HCT116 (cell line): ENCODE measurements at regions not wholly inside any gene's neighbourhood (a gene's known extent, or its start where the extent isn't known, plus 50 kb on each side); places are given as distances from the start of the nearest gene placed in this dataset.
A peak's percentile ranks its signal among the peaks of the same experiment; 100 is the strongest.

ENCODE experiments used
- ATAC-seq: fragments of 200-7000 bp; cut with Tn5 transposase; 2 replicates; pipeline ENCODE4 v1.9.1; 2020; ENCODE audit warnings: mild to moderate bottlenecking, moderate library complexity
- BruUV-seq: library from RNA; stranded (reverse); fragments of 400-500 nt; replicated peaks from 2 replicates; lab custom pipeline; 2021; lab: Mats Ljungman, UMichigan
- CTCF ChIA-PET: fragments of 300-600 bp; sonication (Branson Sonifier 250); formaldehyde crosslinking; loops from one replicate; lab custom pipeline; 2021; ENCODE audit warnings: antibody characterized with exemption; lab: Charles Lee
- POLR2A ChIA-PET: fragments of 300-600, 350-600 bp; sonication (Branson Sonifier 250); formaldehyde crosslinking; loops from one replicate; lab custom pipeline; 2021; ENCODE audit warnings: antibody characterized with exemption; lab: Charles Lee
- RAD21 ChIA-PET, 2 experiments: fragments of 300-600 bp; sonication (Branson Sonifier 250); formaldehyde crosslinking; loops; one replicate each; lab custom pipeline; 2023; ENCODE audit warnings: low total read pairs in 2 of 2; ENCODE audit not compliant: uncharacterized antibody in 2 of 2, unreplicated experiment in 2 of 2, low non-redundant PET in 1 of 2; lab: Charles Lee
- DNase-seq: peaks from one replicate; pipeline ENCODE4 v3.0.0-alpha.2; 2010; ENCODE audit warnings: low read depth, low spot score
- H2AFZ ChIP-seq: fragments of 200-600 bp; shearing (Covaris generic), sonication (generic); 2 replicates; pipeline ENCODE4 v1.6.1; 2017; ENCODE audit warnings: low read depth, mixed run types, mixed read lengths, antibody characterized with exemption, low read length; ENCODE audit not compliant: poor library complexity, severe bottlenecking
- H3K27ac ChIP-seq: 2 replicates; pipeline ENCODE4 v1.5.1; 2012; ENCODE audit warnings: low read depth, low read length
- H3K27me3 ChIP-seq: fragments of 200-600 bp; sonication (generic); 2 replicates; pipeline ENCODE4 v1.6.1; 2016; ENCODE audit warnings: mixed run types, low read length, mixed read lengths; ENCODE audit not compliant: insufficient read depth
- H3K36me3 ChIP-seq, 2 experiments: fragments of 200-500 bp in 1 of 2; fragments of 200-600 bp in 1 of 2; sonication (Bioruptor generic) in 1 of 2; sonication (generic) in 1 of 2; 2 replicates each; pipeline versions ENCODE4 v1.5.1 to v1.6.1; 2014 to 2016; ENCODE audit warnings: low read length in 2 of 2, inconsistent platforms in 1 of 2, mixed read lengths in 1 of 2, mixed run types in 1 of 2; ENCODE audit not compliant: insufficient read depth in 2 of 2, control insufficient read depth in 1 of 2
- H3K4me1 ChIP-seq, 2 experiments: fragments of 200-600 bp in 1 of 2; sonication (generic) in 1 of 2; 2 replicates each; pipeline versions ENCODE4 v1.5.1 to v1.6.1; 2012 to 2017; ENCODE audit warnings: low read length in 2 of 2, inconsistent platforms in 1 of 2, mild to moderate bottlenecking in 1 of 2, mixed read lengths in 1 of 2, mixed run types in 1 of 2, moderate library complexity in 1 of 2; ENCODE audit not compliant: insufficient read depth in 2 of 2, control insufficient read depth in 1 of 2
- H3K4me2 ChIP-seq: fragments of 200-600 bp; sonication (generic); 2 replicates; pipeline ENCODE4 v1.6.1; 2017; ENCODE audit warnings: mixed run types, low read length, mixed read lengths
- H3K4me3 ChIP-seq, 2 experiments: fragments of 200-600 bp in 1 of 2; sonication (generic) in 1 of 2; replicated peaks in 1 of 2; 2 replicates each; pipeline ENCODE4 v1.5.1; 2011 to 2016; ENCODE audit warnings: low read length in 2 of 2, control low read depth in 1 of 2, low read depth in 1 of 2, mild to moderate bottlenecking in 1 of 2, mixed read lengths in 1 of 2, mixed run types in 1 of 2
- H3K79me2 ChIP-seq: fragments of 200-600 bp; sonication (generic); 2 replicates; pipeline ENCODE4 v1.6.1; 2017; ENCODE audit warnings: mild to moderate bottlenecking, mixed run types, low read length, moderate library complexity, mixed read lengths; ENCODE audit not compliant: insufficient read depth
- H3K9ac ChIP-seq: fragments of 200-600 bp; sonication (generic); 2 replicates; pipeline ENCODE4 v1.6.1; 2016; ENCODE audit warnings: low read length, mixed read lengths
- H3K9me2 ChIP-seq: fragments of 200-600 bp; sonication (generic), shearing (Covaris generic); 2 replicates; pipeline ENCODE4 v1.6.1; 2017; ENCODE audit warnings: mixed run types, mild to moderate bottlenecking, moderate library complexity; ENCODE audit not compliant: insufficient read depth
- H3K9me3 ChIP-seq, 2 experiments: fragments of 200-500 bp in 1 of 2; fragments of 200-600 bp in 1 of 2; sonication (Bioruptor generic) in 1 of 2; sonication (generic) in 1 of 2; 2 replicates each; pipeline ENCODE4 v1.6.1; 2014 to 2017; ENCODE audit warnings: low read length in 2 of 2, mixed read lengths in 2 of 2, inconsistent platforms in 1 of 2, low read depth in 1 of 2, mild to moderate bottlenecking in 1 of 2, mixed run types in 1 of 2, moderate library complexity in 1 of 2; ENCODE audit not compliant: control insufficient read depth in 1 of 2, insufficient read depth in 1 of 2
- H4K20me1 ChIP-seq: fragments of 200-600 bp; sonication (generic), shearing (Covaris generic); 2 replicates; pipeline ENCODE4 v1.6.1; 2017; ENCODE audit warnings: mixed run types, mild to moderate bottlenecking, moderate library complexity; ENCODE audit not compliant: insufficient read depth
- CEBPB ChIP-seq: IDR thresholded peaks from 2 replicates; pipeline ENCODE4 v1.6.1; 2012; ENCODE audit warnings: low read depth
- CTCF ChIP-seq, 3 experiments: fragments of 200-600 bp in 1 of 3; sonication (generic) in 1 of 3; IDR thresholded peaks in 2 of 3; conservative IDR thresholded peaks in 1 of 3; 2 replicates each; pipeline ENCODE4 v1.5.1; 2012 to 2017; ENCODE audit warnings: low read depth in 2 of 3, low read length in 2 of 3, antibody characterized with exemption in 1 of 3, borderline replicate concordance in 1 of 3, control low read depth in 1 of 3, mild to moderate bottlenecking in 1 of 3, mixed read lengths in 1 of 3, mixed run types in 1 of 3, moderate library complexity in 1 of 3; ENCODE audit not compliant: insufficient read depth in 1 of 3
- FOSL1 ChIP-seq: IDR thresholded peaks from 2 replicates; pipeline ENCODE4 v1.6.1; 2012; ENCODE audit warnings: low read depth
- JUND ChIP-seq: IDR thresholded peaks from 2 replicates; pipeline ENCODE4 v1.6.1; 2012
- RAD21 ChIP-seq: IDR thresholded peaks from 2 replicates; pipeline ENCODE4 v1.6.1; 2012; ENCODE audit warnings: low read depth, mild to moderate bottlenecking
- ZBTB33 ChIP-seq: IDR thresholded peaks from 2 replicates; pipeline ENCODE4 v1.6.1; 2011; ENCODE audit warnings: mild to moderate bottlenecking, low read length, moderate library complexity; ENCODE audit not compliant: insufficient replicate concordance; ENCODE audit errors: extremely low read depth
- ZFX ChIP-seq: fragments of 450-650 bp; IDR thresholded peaks from 2 replicates; pipeline ENCODE4 v1.6.1; 2017
- intact Hi-C: fragments of 100-400 bp; cut with micrococcal nuclease; formaldehyde crosslinking; loops from 2 replicates; pipeline ENCODE4 v1.10.0; 2022

- TF ChIP-seq ZBTB33 (no peak), ZFX (no peak)
Observed at GRCh38 chr1:22379566-22379965, 72.1 kb upstream of the ZBTB40 start (continued).

GRCh38 chr1:22380024-22380785 lies 71.4 kb upstream of the ZBTB40 start:
- Histone ChIP-seq H3K79me2 (no peaks in the 10 kb centered on the region), H2AFZ (no peak overlapping the region), H3K36me3 (no peaks in the 10 kb centered on the region), H3K27me3 (no peaks in the 10 kb centered on the region), H3K27ac (no peak overlapping the region), H3K9ac (no peak overlapping the region), H3K9me3 (no peaks in the 10 kb centered on the region), H3K4me1 (peaks cover 0 to 10% of the 10 kb centered on the region in 2 experiments; a peak in 1 of 4 replicates)
- ChIA-PET RAD21 (no interaction called here), CTCF (no interaction called here)
- no TSS peak for BruUV-seq
- TF ChIP-seq CEBPB (no peak), RAD21 (peak; percentile 26; the same call in 1 of the 2 replicates), FOSL1 (no peak), JUND (no peak), CTCF (IDR thresholded peaks at IDR 0.05 in 2 of 3, conservative IDR thresholded peaks at IDR 0.05 in 1 of 3; ENCODE audit: borderline replicate concordance in 1 of 3, insufficient read depth in 1 of 3, low read depth in 2 of 3, low read length in 2 of 3) (peak in 1 of 3 experiments; percentile 27; a peak in 2 of 6 replicates)
- TF ChIP-seq, all 23 proteins: peak for 2
- no peak overlapping the region for H3K4me3 ChIP-seq
- POLR2A ChIA-PET: no interaction called here
- DNase-seq (no peak), ATAC-seq (peak; percentile 39)
- peak overlapping the region; percentile 39 for H3K4me2 ChIP-seq
- no peaks in the 10 kb centered on the region for H3K9me2 ChIP-seq
- no peaks in the 10 kb centered on the region for H4K20me1 ChIP-seq
- intact Hi-C loops: no loop called here
